ENCODE measurements at regions not wholly inside any gene's neighbourhood (a gene's known extent, or its start where the extent isn't known, plus 50 kb on each side); places are given as distances from the start of the nearest gene placed in this dataset.

- Mint-ChIP-seq H3K36me3 (ENCODE audit: insufficient read depth) (peaks cover 25% of the 10 kb centered on the region), H3K4me1 (ENCODE audit: low read depth) (peaks cover 33% of the 10 kb centered on the region), H3K9me3 (ENCODE audit: low read depth) (peaks cover 29% of the 10 kb centered on the region), H3K4me3 (ENCODE audit: low read depth) (peak overlapping the region; percentile 33), H3K27me3 (no peaks in the 10 kb centered on the region), H3K27ac (peak overlapping the region; percentile 94)
- DNase-seq (ENCODE audit: low spot score, unreplicated experiment): no peak
- no peak for TF ChIP-seq CTCF (IDR thresholded peaks at IDR 0.05; ENCODE audit: unreplicated experiment)
These were observed 120.0 kb upstream of the SCN7A start for GRCh38 chr2:166614029-166614428.

GRCh38 chr2:166613226-166613625, 119.2 kb upstream of the SCN7A start:
- Mint-ChIP-seq H3K27me3 (no peaks in the 10 kb centered on the region), H3K36me3 (ENCODE audit: insufficient read depth) (peaks cover 27% of the 10 kb centered on the region), H3K4me1 (ENCODE audit: low read depth) (peaks cover 39% of the 10 kb centered on the region), H3K27ac (peak overlapping the region; percentile 84), H3K9me3 (ENCODE audit: low read depth) (peaks cover 30% of the 10 kb centered on the region), H3K4me3 (ENCODE audit: low read depth) (peak overlapping the region; percentile 47)
- TF ChIP-seq CTCF (IDR thresholded peaks at IDR 0.05; ENCODE audit: unreplicated experiment): no peak
- DNase-seq (ENCODE audit: low spot score, unreplicated experiment): no peak

GRCh38 chr2:166612214-166612613, 118.2 kb upstream of the SCN7A start:
- TF ChIP-seq CTCF (IDR thresholded peaks at IDR 0.05; ENCODE audit: unreplicated experiment): no peak
- Mint-ChIP-seq H3K4me1 (ENCODE audit: low read depth) (peaks cover 41% of the 10 kb centered on the region), H3K4me3 (ENCODE audit: low read depth) (no peak overlapping the region), H3K36me3 (ENCODE audit: insufficient read depth) (peaks cover 21% of the 10 kb centered on the region), H3K27ac (peak overlapping the region; percentile 13), H3K9me3 (ENCODE audit: low read depth) (peaks cover 23% of the 10 kb centered on the region), H3K27me3 (no peaks in the 10 kb centered on the region)
- DNase-seq (ENCODE audit: low spot score, unreplicated experiment): no peak

GRCh38 chr2:166610913-166611305, 116.9 kb upstream of the SCN7A start:
- Mint-ChIP-seq H3K4me3 (ENCODE audit: low read depth) (peak overlapping the region; percentile 67), H3K27ac (peak overlapping the region; percentile 95), H3K27me3 (no peaks in the 10 kb centered on the region), H3K9me3 (ENCODE audit: low read depth) (peaks cover 21% of the 10 kb centered on the region), H3K36me3 (ENCODE audit: insufficient read depth) (peaks cover 22% of the 10 kb centered on the region), H3K4me1 (ENCODE audit: low read depth) (peaks cover 41% of the 10 kb centered on the region)
- TF ChIP-seq CTCF (IDR thresholded peaks at IDR 0.05; ENCODE audit: unreplicated experiment): no peak
- DNase-seq (ENCODE audit: low spot score, unreplicated experiment): no peak

- Mint-ChIP-seq H3K27me3 (no peaks in the 10 kb centered on the region), H3K4me3 (ENCODE audit: low read depth) (peak overlapping the region; percentile 67), H3K4me1 (ENCODE audit: low read depth) (peaks cover 46% of the 10 kb centered on the region), H3K27ac (peak overlapping the region; percentile 95), H3K36me3 (ENCODE audit: insufficient read depth) (peaks cover 25% of the 10 kb centered on the region), H3K9me3 (ENCODE audit: low read depth) (peaks cover 25% of the 10 kb centered on the region)
- no peak for TF ChIP-seq CTCF (IDR thresholded peaks at IDR 0.05; ENCODE audit: unreplicated experiment)
- no peak for DNase-seq (ENCODE audit: low spot score, unreplicated experiment)
These were observed 116.3 kb upstream of the SCN7A start for GRCh38 chr2:166610180-166610912.

All from progenitor cell of endocrine pancreas (in vitro differentiated cells).